Heart left ventricle (tissue), 16 donors: ENCODE measurements at regions not wholly inside any gene's neighbourhood (a gene's known extent, or its start where the extent isn't known, plus 50 kb on each side); places are given as distances from the start of the nearest gene placed in this dataset.
"Not testable (repeated sequence)": the region's sequence is repeated elsewhere in the genome, so short reads cannot be mapped to it uniquely, and the experiment has no call there.

Source experiments
- ATAC-seq, 4 donors: fragments of 200-7000 bp; cut with Tn5 transposase; one replicate each; pipeline ENCODE4 v1.9.1; 2020 to 2022; ENCODE audit warnings: moderate library complexity in 4 of 4, mild to moderate bottlenecking in 3 of 4, moderate number of reproducible peaks in 1 of 4
- DNase-seq, 5 donors: peaks; one replicate each; pipeline ENCODE4 v3.0.0-alpha.2; 2020
- H3K27ac ChIP-seq, 12 donors: fragments of 200-600 bp; sonication (generic) in 4 of 12; one replicate each; pipeline versions ENCODE4 v1.5.0 to v1.8.0; 2016 to 2022; ENCODE audit warnings: mild to moderate bottlenecking in 2 of 12
- H3K27me3 ChIP-seq, 9 donors: fragments of 200-600 bp; sonication (generic) in 2 of 9; one replicate each; pipeline versions ENCODE4 v1.5.1 to v1.8.0; 2016 to 2022; ENCODE audit warnings: mild to moderate bottlenecking in 3 of 9
- H3K36me3 ChIP-seq, 9 donors: fragments of 200-600 bp; sonication (generic) in 2 of 9; one replicate each; pipeline versions ENCODE4 v1.5.0 to v1.8.0; 2018 to 2022; ENCODE audit warnings: mild to moderate bottlenecking in 2 of 9
- H3K4me1 ChIP-seq, 12 donors: fragments of 200-600 bp; sonication (generic) in 4 of 12; one replicate each; pipeline versions ENCODE4 v1.5.0 to v1.8.0; 2016 to 2022; ENCODE audit warnings: mild to moderate bottlenecking in 3 of 12
- H3K4me3 ChIP-seq, 12 donors: fragments of 200-600 bp; sonication (generic) in 4 of 12; one replicate each; pipeline versions ENCODE4 v1.5.0 to v1.8.0; 2017 to 2022; ENCODE audit warnings: mild to moderate bottlenecking in 9 of 12, moderate library complexity in 4 of 12
- H3K9me3 ChIP-seq, 12 donors: fragments of 200-600 bp; sonication (generic) in 4 of 12; one replicate each; pipeline versions ENCODE4 v1.5.0 to v1.8.0; 2016 to 2022; ENCODE audit warnings: mild to moderate bottlenecking in 1 of 12
- WGBS, 4 donors: extraction: QIAGEN DNeasy Blood & Tissue Kit in 2 of 4; methylation state at CpG; one replicate each; pipeline versions ENCODE4 v1.1.5 to v1.1.7; 2013 to 2018; 5-methylcytosine and 5-hydroxymethylcytosine counted together
- intact Hi-C, 10 donors: fragments of 100-400 bp; cut with DNase I; formaldehyde crosslinking; loops; one replicate each; pipeline versions ENCODE4 v1.11.1 to v1.14.2; 2022
- donor health status: ischemic (EF 13 %, LVEDD 7.1; RV severe dilation, severe dysfunction).
- donor health status: healthy with polysubstance abuse.
- donor health status: DM: no; HTN: yes; CAD: no.
- donor health status: DM: no; HTN: no; CAD: no.
- donor health status: ischemic (EF 25% LVEDD 6.9; RV normal size, moderate dysfunction).
- donor health status: ischemic (EF 25% LVEDD 5.7; RV mildly dilated, moderate dysfunction).
- donor health status: healthy.
- donor health status: DM: yes; HTN: yes; CAD: no.
- donor health status: ischemic (EF 35%, LVEDD 5.7; RV mildly dilated, moderate dysfunction).
- donor health status: nonischemic (EF 11% LVEDD 7.7; RV severe dilation, severe dysfunction).
- donor health status: DM: yes; HTN: yes; CAD: no.
- donor health status: PGD.
- donor health status: ischemic (EF 29% LVEDD 5.4; RV normal size, mild dysfunction).
- donor health status: nonischemic (EF 23%, LVEDD 6.1; RV moderate dilation, normal function).

DNA sequence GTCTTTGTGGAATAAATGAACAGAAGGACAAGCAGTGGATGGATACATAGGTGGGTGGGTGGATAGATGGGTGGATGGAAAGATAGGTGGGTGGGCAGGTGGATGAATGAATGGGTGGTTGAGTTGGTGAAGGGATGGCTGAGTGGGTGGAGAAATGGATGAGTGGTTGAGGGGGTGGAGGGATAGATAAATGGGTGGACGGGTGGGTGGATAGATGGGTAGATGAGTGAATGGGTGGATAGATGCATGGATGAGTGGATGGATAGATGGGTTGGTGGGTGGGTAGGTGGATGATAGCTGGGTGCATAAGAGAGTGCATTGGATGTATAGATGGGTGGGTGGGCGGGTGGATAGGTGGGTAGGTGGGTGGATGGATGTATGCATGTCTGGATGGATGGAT is 63.5 kb downstream of the UNC93B1 start:
- H3K27me3 ChIP-seq, H3K4me1 ChIP-seq, ATAC-seq, H3K27ac ChIP-seq, intact Hi-C loops, H3K36me3 ChIP-seq, DNase-seq, H3K4me3 ChIP-seq, H3K9me3 ChIP-seq: not testable (repeated sequence)
- WGBS, 4 donors: 68 to 75% (median 72%) methylated on average over 2 of the region's 2 CpGs

DNA sequence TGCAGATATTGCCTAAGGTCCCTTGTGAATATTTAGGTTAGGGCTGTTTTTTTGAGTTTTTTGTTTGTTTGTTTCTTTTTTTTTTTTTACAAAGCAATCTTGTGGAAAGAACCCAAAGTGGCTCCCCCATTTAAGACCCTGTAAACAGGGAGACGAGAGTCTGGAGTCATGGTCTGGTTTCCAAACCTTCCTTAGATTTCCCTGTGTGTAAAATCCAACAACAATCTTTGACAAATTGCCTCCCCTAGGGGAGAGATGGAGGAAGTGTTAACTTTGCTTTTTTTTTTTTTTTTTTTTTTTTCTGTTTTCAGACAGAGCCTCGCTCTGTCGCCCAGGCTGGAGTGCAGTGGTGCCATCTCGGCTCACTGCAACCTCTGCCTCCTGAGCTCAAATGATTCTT is 64.9 kb downstream of the UNC93B1 start:
- intact Hi-C loops, ATAC-seq, H3K4me1 ChIP-seq, H3K4me3 ChIP-seq, H3K27me3 ChIP-seq, H3K27ac ChIP-seq, H3K9me3 ChIP-seq, H3K36me3 ChIP-seq, DNase-seq: not testable (repeated sequence)
- 29 to 43% (median 33%) methylated on average over 1 to 4 of the region's 4 CpGs for WGBS, 4 donors

DNA sequence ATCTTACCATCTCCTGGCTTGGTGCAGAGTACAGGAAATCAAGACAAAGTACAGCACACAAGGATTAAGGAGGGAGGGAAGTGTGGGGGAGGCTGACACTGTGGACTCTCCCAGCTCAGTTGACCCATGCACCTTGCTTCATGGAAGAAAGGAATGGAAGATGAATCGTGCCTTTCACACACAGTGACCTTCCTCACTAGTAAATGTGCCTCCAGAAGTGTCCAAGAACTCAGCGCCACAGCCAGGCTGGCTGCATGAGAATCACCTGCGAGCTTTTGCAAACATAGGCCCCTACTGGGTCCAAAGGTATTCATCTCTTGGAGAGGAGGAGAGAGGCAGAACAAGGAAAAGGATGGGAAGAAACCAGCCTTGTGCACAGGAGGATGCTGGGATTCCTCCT is 65.5 kb downstream of the UNC93B1 start:
- WGBS, 4 donors: 67 to 83% (median 75%) methylated on average over 3 of the region's 3 CpGs
- H3K27ac ChIP-seq, H3K36me3 ChIP-seq, H3K27me3 ChIP-seq, DNase-seq, intact Hi-C loops, H3K4me1 ChIP-seq, H3K9me3 ChIP-seq, ATAC-seq, H3K4me3 ChIP-seq: not testable (repeated sequence)

DNA sequence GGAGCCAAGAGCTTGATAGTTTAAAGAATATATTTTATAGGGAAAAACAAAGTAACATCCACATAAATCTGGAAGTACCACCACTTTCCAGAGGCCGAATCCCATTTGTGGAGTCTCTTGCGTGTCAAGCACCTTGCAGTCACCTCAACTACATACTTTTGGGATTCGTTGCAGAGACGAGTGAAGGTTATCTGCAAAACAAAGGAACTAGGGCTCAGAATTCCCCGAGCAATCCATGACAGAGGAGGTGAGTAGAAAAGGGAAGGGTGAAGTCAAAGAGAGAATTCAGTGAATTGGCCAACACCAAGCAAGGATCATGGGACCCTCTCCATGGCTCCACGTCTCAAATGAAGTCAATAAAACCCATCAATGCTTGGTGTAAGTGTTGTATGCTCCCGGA is 80.3 kb downstream of the UNC93B1 start:
- WGBS, 4 donors: 57 to 67% (median 65%) methylated on average over 7 of the region's 7 CpGs
- intact Hi-C loops: not testable (repeated sequence)

DNA sequence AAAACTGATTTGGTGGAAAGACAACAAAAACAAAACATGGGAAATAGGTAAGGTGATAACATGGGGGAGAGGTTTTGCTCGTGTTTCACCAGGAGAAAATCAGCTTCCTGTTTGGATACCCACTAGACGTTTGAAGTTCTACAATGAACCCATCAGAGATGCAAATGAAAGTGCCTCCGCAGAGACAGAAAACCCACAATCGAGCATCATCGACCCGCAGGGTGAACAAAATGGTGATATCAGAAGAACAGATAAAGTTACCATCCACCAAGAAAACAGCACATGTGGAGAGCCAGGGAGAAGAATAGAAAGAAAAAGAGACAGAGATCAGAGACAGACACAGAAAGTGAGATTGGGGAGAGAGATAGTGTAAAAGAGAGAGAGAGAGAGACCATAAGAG is 83.4 kb downstream of the UNC93B1 start:
- 62 to 66% (median 62%) methylated on average over 6 of the region's 6 CpGs for WGBS, 4 donors
- H3K9me3 ChIP-seq, H3K4me1 ChIP-seq, H3K36me3 ChIP-seq, intact Hi-C loops, H3K27me3 ChIP-seq, H3K27ac ChIP-seq, ATAC-seq, DNase-seq, H3K4me3 ChIP-seq: not testable (repeated sequence)

More for the DNA sequence above, 80.3 kb downstream of the UNC93B1 start:
- H3K4me1 ChIP-seq, H3K9me3 ChIP-seq, H3K27me3 ChIP-seq, H3K36me3 ChIP-seq, ATAC-seq, DNase-seq, H3K4me3 ChIP-seq, H3K27ac ChIP-seq: not testable (repeated sequence)

DNA sequence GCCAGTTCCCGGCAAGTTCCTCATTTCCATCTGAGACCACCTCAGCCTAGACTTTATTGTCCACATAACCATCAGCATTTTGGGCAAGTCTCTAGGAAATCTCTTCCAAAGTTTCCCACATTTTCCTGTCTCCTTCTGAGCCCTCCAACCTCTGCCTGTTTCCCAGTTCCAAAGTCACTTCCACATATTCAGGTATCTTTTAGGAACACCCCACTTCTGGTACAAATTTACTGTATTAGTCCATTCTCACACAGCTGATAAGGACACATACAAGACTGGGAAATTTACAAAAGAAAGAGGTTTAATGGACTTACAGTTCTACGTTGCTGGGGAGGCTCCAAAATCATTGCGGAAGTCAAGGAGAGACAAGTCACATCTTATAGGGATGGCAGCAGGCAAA is 91.7 kb downstream of the UNC93B1 start:
- WGBS, 4 donors: 92 to 96% (median 93%) methylated on average over 3 of the region's 3 CpGs
- H3K9me3 ChIP-seq, H3K36me3 ChIP-seq, DNase-seq, H3K4me3 ChIP-seq, intact Hi-C loops, H3K27me3 ChIP-seq, H3K27ac ChIP-seq, ATAC-seq, H3K4me1 ChIP-seq: not testable (repeated sequence)

DNA sequence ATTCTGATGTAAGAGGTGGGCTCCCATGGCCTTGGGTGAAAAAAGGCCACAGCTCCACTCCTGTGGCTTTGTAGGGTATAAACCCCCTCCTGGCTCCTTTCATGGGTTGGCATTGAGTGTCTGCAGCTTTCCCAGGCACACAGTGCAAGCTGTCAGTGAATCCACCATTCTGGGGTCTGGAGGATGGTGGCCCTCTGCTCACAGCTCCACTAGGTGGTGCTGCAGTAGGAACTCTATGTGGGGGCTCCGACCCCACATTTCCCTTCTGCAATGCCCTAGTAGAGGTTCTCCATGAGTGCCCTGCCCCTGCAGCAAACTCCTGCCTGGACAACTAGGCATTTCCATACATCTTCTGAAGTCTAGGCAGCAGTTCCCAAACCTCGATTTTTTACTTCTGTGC is 92.7 kb downstream of the UNC93B1 start:
- H3K4me3 ChIP-seq, H3K27me3 ChIP-seq, intact Hi-C loops, ATAC-seq, DNase-seq, H3K27ac ChIP-seq, H3K4me1 ChIP-seq, H3K36me3 ChIP-seq, H3K9me3 ChIP-seq: not testable (repeated sequence)
- WGBS, 4 donors: 60 to 75% (median 73%) methylated on average over 2 of the region's 2 CpGs

DNA sequence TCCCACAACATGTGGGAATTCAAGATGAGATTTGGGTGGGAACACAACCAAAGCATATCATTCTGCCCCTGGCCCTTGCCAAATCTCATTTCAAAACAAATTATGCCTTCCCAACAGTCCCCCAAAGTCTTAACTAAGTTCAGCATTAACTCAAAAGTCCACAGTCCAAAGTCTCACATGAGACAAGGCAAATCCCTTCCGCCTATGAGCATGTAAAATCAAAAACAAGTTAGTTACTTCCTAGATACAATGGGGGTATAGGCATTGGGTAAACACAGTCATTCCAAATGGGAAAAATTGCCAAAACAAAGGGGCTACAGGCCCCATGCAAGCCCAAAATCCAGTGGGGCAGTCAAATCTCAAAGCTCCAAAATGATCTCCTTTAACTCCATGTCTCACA is 93.1 kb downstream of the UNC93B1 start:
- H3K4me3 ChIP-seq, H3K27me3 ChIP-seq, H3K4me1 ChIP-seq, intact Hi-C loops, ATAC-seq, H3K9me3 ChIP-seq, H3K36me3 ChIP-seq, DNase-seq, H3K27ac ChIP-seq: not testable (repeated sequence)
- WGBS, 4 donors: 93 to 97% (median 94%) methylated on average over 1 of the region's 1 CpG

DNA sequence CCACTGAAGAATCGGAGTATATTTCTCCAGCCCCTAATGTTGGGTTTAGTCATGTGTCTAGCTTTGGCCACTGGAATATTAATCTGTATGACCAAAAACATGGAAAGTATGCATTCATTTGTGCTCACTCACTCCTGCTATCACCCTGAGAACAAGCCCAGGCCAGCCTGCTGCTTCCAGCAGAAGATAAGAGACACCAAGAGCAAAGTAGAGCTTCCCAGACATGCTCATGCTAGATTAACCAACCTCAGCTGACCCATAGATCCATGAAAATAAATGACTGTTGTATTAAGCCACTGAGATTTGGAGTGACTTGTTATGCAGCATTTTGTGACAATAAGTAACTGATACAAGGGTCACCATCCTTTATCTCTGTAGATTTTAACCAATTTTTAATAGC is 96.9 kb downstream of the UNC93B1 start:
- intact Hi-C loops: not testable (repeated sequence)

DNA sequence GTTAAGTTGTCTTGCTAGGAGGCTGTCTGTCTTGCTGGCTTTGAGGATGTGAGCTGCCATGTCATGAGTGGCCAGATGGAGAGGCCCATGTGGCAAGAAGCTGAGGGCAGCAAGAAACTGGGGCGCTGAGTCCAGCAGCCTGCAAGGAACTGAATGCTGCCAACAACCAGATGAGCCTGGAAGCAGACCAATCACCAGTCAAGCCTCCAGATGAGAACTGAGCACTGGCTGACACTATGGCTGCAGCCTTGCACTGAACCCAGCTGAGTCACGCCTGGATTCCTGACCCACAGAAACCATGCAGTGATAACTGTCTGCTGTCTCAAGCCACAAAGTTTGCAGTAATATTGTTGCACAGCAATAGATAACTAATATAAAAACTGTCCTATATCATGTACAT is 104.4 kb downstream of the UNC93B1 start:
- ATAC-seq, intact Hi-C loops: not testable (repeated sequence)

More for the DNA sequence above, 96.9 kb downstream of the UNC93B1 start:
- H3K27ac ChIP-seq, H3K36me3 ChIP-seq, H3K4me3 ChIP-seq, H3K27me3 ChIP-seq, H3K9me3 ChIP-seq, ATAC-seq, H3K4me1 ChIP-seq, DNase-seq: not testable (repeated sequence)
- 17 to 100% (median 20%) methylated on average over 1 of the region's 1 CpG; no CpG with 5 or more reads in 1 of the 4 donors for WGBS, 4 donors

DNA sequence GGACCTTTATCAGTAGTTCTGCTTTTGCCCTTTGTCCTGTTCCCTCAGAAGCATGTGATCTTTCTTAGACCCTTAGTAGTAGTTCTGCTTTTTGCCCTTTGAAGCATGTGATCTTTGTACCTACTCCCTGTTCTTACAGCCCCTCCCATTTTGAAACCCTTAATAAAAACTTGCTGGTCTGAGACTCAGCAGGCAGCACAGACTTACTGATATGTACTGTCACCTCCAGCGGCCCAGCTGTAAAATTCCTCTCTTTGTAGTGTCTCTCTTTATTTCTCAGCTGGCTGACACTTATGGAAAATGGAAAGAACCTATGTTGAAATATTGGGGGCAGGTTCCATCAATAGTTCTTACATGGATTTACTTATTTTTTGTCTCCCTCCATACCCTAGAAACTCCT is 110.4 kb downstream of the UNC93B1 start:
- 59 to 69% (median 67%) methylated on average over 1 of the region's 1 CpG for WGBS, 4 donors
- not testable (repeated sequence) for H3K4me1 ChIP-seq, ATAC-seq

More for the DNA sequence above, 104.4 kb downstream of the UNC93B1 start:
- not testable (repeated sequence) for H3K9me3 ChIP-seq, H3K36me3 ChIP-seq, DNase-seq, H3K27me3 ChIP-seq, H3K4me1 ChIP-seq, H3K27ac ChIP-seq, H3K4me3 ChIP-seq
- WGBS, 4 donors: 39 to 80% (median 45%) methylated on average over 1 to 2 of the region's 2 CpGs

DNA sequence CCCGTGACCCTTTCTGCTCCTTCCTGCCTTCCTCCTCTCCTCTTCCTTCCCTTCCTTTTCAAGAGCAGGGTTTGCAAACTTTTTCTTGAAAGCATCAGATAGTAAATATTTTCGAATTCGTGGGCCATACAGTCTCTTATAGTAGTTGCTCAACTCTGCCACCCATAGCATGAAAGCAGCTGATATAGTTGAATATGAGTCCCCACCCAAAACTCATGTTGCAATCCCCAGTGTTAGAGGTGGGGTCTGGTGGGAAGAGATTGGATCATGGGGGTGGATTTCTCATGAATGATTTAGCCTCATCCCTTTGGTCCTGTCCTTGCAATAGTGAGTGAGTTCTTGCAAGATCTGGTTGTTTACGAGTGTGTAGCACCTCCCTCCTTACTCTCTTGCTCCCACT is 114.3 kb downstream of the UNC93B1 start:
- intact Hi-C loops, H3K36me3 ChIP-seq, DNase-seq, H3K4me1 ChIP-seq, H3K4me3 ChIP-seq, H3K27ac ChIP-seq, ATAC-seq, H3K27me3 ChIP-seq: not testable (repeated sequence)
- 71 to 79% (median 75%) methylated on average over 4 of the region's 4 CpGs for WGBS, 4 donors
- peaks cover 0 to 11% (median 0%) of the 10 kb centered on the region in 12 donors for H3K9me3 ChIP-seq

More for the DNA sequence above, 110.4 kb downstream of the UNC93B1 start:
- H3K4me3 ChIP-seq, H3K27me3 ChIP-seq, H3K36me3 ChIP-seq, DNase-seq, H3K27ac ChIP-seq, intact Hi-C loops: not testable (repeated sequence)
- H3K9me3 ChIP-seq: peaks cover 0 to 11% (median 0%) of the 10 kb centered on the region in 12 donors
